ENCODE measurements at regions not wholly inside any gene's neighbourhood (a gene's known extent, or its start where the extent isn't known, plus 50 kb on each side); places are given as distances from the start of the nearest gene placed in this dataset.

DNA sequence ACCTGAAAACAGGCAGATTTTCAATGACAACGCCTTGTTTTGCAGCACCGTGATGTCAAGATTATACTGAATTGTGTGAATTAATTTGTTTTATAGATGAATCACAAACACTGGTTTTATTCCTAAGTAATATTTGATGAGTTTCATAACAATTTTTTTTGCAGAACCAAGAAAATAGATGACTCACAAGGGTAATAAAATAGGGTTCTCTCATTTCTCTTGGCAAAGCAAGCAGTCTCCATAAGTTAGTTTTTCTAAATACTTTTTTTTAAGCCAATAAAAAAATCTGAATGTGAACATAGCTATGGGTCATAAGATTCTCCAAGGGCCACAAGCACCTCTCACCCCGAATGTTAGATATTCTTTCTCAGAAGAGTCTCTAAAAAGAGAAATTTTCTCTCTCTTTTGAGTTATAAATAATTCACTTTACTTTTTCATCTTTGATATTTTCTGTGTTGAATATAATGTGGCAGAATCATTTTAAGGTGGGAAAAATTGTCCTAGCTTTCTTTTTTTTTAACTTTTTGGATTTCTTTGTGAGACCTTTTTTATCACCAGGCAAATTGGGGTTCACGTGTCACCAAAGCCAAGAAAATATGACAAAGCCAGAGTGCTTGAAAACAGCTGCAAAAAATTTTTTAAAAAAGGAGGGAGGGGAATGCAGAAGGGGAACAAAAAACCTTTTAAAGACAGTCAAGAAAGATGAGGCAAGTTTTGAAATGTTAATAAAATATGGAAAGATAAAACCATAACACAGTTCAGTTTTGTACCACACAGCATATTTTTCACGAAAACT lies 174.6 kb upstream of the DAPK1 start:
- TF ChIP-seq, protein P1, sequence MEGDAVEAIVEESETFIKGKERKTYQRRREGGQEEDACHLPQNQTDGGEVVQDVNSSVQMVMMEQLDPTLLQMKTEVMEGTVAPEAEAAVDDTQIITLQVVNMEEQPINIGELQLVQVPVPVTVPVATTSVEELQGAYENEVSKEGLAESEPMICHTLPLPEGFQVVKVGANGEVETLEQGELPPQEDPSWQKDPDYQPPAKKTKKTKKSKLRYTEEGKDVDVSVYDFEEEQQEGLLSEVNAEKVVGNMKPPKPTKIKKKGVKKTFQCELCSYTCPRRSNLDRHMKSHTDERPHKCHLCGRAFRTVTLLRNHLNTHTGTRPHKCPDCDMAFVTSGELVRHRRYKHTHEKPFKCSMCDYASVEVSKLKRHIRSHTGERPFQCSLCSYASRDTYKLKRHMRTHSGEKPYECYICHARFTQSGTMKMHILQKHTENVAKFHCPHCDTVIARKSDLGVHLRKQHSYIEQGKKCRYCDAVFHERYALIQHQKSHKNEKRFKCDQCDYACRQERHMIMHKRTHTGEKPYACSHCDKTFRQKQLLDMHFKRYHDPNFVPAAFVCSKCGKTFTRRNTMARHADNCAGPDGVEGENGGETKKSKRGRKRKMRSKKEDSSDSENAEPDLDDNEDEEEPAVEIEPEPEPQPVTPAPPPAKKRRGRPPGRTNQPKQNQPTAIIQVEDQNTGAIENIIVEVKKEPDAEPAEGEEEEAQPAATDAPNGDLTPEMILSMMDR (conservative IDR thresholded peaks at IDR 0.05; ENCODE audit: low read depth in 2 of 2), result no peak
- TF ChIP-seq ZNF114 (CRISPR knock-in tag; IDR thresholded peaks at IDR 0.05) (no peak), CREB1 (CRISPR knock-in tag; IDR thresholded peaks at IDR 0.05; ENCODE audit: low read depth) (no peak), POLR2AphosphoS5 (IDR thresholded peaks at IDR 0.05; ENCODE audit: low read depth) (no peak), JUNB (IDR thresholded peaks at IDR 0.05; ENCODE audit: unreplicated experiment) (no peak), EZH2 (IDR thresholded peaks at IDR 0.05; ENCODE audit: low read depth, unreplicated experiment) (no peak), EZH2phosphoT487 (IDR thresholded peaks at IDR 0.05; ENCODE audit: unreplicated experiment) (no peak), STAT1 (IDR thresholded peaks at IDR 0.05; ENCODE audit: unreplicated experiment) (no peak), ZNF331 (CRISPR knock-in tag; IDR thresholded peaks at IDR 0.05; ENCODE audit: low read depth) (no peak), ETS1 (IDR thresholded peaks at IDR 0.05) (no peak), NANOG (IDR thresholded peaks at IDR 0.05; ENCODE audit: borderline replicate concordance) (no peak), ZNF462 (CRISPR knock-in tag; IDR thresholded peaks at IDR 0.05) (no peak)
- TF ChIP-seq, protein P2, sequence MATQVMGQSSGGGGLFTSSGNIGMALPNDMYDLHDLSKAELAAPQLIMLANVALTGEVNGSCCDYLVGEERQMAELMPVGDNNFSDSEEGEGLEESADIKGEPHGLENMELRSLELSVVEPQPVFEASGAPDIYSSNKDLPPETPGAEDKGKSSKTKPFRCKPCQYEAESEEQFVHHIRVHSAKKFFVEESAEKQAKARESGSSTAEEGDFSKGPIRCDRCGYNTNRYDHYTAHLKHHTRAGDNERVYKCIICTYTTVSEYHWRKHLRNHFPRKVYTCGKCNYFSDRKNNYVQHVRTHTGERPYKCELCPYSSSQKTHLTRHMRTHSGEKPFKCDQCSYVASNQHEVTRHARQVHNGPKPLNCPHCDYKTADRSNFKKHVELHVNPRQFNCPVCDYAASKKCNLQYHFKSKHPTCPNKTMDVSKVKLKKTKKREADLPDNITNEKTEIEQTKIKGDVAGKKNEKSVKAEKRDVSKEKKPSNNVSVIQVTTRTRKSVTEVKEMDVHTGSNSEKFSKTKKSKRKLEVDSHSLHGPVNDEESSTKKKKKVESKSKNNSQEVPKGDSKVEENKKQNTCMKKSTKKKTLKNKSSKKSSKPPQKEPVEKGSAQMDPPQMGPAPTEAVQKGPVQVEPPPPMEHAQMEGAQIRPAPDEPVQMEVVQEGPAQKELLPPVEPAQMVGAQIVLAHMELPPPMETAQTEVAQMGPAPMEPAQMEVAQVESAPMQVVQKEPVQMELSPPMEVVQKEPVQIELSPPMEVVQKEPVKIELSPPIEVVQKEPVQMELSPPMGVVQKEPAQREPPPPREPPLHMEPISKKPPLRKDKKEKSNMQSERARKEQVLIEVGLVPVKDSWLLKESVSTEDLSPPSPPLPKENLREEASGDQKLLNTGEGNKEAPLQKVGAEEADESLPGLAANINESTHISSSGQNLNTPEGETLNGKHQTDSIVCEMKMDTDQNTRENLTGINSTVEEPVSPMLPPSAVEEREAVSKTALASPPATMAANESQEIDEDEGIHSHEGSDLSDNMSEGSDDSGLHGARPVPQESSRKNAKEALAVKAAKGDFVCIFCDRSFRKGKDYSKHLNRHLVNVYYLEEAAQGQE (IDR thresholded peaks at IDR 0.05; ENCODE audit: unreplicated experiment), result no peak
